ENCODE measurements at regions not wholly inside any gene's neighbourhood (a gene's known extent, or its start where the extent isn't known, plus 50 kb on each side); places are given as distances from the start of the nearest gene placed in this dataset.
"Not testable (repeated sequence)": the region's sequence is repeated elsewhere in the genome, so short reads cannot be mapped to it uniquely, and the experiment has no call there.

- peak; percentile 53 to 56 for DNase-seq
Measured at GRCh38 chr13:78978381-78978998, 319.5 kb upstream of the OBI1 start.

GRCh38 chr13:78977311-78977710 is 318.4 kb upstream of the OBI1 start:
- DNase-seq, result no peak

GRCh38 chr13:78976696-78977095 is 317.7 kb upstream of the OBI1 start:
- DNase-seq, result no peak

- no peak for DNase-seq
Measured at GRCh38 chr13:78972561-78972960, 313.6 kb upstream of the OBI1 start.

- no peak for DNase-seq
Measured at GRCh38 chr13:78971355-78972025, 312.5 kb upstream of the OBI1 start.

GRCh38 chr13:78960881-78961280 is 301.9 kb upstream of the OBI1 start:
- DNase-seq, result peak in 1 of 2 experiments; percentile 8

GRCh38 chr13:78958006-78958405 is 299.1 kb upstream of the OBI1 start:
- no peak for DNase-seq

- DNase-seq, result no peak
Measured at GRCh38 chr13:78940455-78941130, 281.6 kb upstream of the OBI1 start.

GRCh38 chr13:78934336-78934735 is 275.4 kb upstream of the OBI1 start:
- DNase-seq, result no peak

GRCh38 chr13:78915015-78915414 is 256.1 kb upstream of the OBI1 start:
- DNase-seq, result no peak

- DNase-seq, result no peak
Measured at GRCh38 chr13:78913656-78914055, 254.7 kb upstream of the OBI1 start.

- no peak for DNase-seq
Measured at GRCh38 chr13:78910147-78910546, 251.2 kb upstream of the OBI1 start.

- DNase-seq, result no peak
Measured at GRCh38 chr13:78909276-78909675, 250.3 kb upstream of the OBI1 start.

GRCh38 chr13:78907006-78907405 is 248.1 kb upstream of the OBI1 start:
- no peak for DNase-seq

GRCh38 chr13:78897200-78897599 is 238.2 kb upstream of the OBI1 start:
- no peak for DNase-seq

- no peak for DNase-seq
Measured at GRCh38 chr13:78884571-78884970, 225.6 kb upstream of the OBI1 start.

GRCh38 chr13:78881751-78882150 is 222.8 kb upstream of the OBI1 start:
- peak; percentile 62 to 71 for DNase-seq

- no peak for DNase-seq
Measured at GRCh38 chr13:78881054-78881453, 222.1 kb upstream of the OBI1 start.

GRCh38 chr13:78876915-78877549 is 218.1 kb upstream of the OBI1 start:
- no peak for DNase-seq

- DNase-seq, result no peak
Measured at GRCh38 chr13:78875792-78876580, 217.0 kb upstream of the OBI1 start.

GRCh38 chr13:78868991-78869390 is 210.0 kb upstream of the OBI1 start:
- DNase-seq, result no peak

- no peak for DNase-seq
Measured at GRCh38 chr13:78867655-78868054, 208.7 kb upstream of the OBI1 start.

GRCh38 chr13:78866076-78866475 is 207.1 kb upstream of the OBI1 start:
- not testable (repeated sequence) for DNase-seq

Data from NCI-H187 (cell line).